Left lung (tissue), 4 donors: ENCODE measurements at regions not wholly inside any gene's neighbourhood (a gene's known extent, or its start where the extent isn't known, plus 50 kb on each side); places are given as distances from the start of the nearest gene placed in this dataset.

ENCODE experiments used
- ATAC-seq: fragments of 200-7000 bp; cut with Tn5 transposase; one replicate; pipeline ENCODE4 v1.9.1; 2020; ENCODE audit warnings: moderate library complexity
- DNase-seq, 4 donors: peaks; one replicate each; pipeline ENCODE4 v3.0.0-alpha.2; 2013 to 2020
- H3K27ac ChIP-seq, 2 donors: fragments of 200-600 bp; sonication (generic) in 1 of 2; one replicate each; pipeline versions ENCODE4 v1.5.0 to v1.8.0; 2020 to 2021
- H3K27me3 ChIP-seq, 2 donors: fragments of 200-600 bp; sonication (generic) in 1 of 2; one replicate each; pipeline versions ENCODE4 v1.5.0 to v1.8.0; 2020 to 2021
- H3K36me3 ChIP-seq, 2 donors: fragments of 200-600 bp; sonication (generic) in 1 of 2; one replicate each; pipeline versions ENCODE4 v1.5.0 to v1.8.0; 2020 to 2021
- H3K4me1 ChIP-seq, 2 donors: fragments of 200-600 bp; one replicate each; pipeline ENCODE4 v1.8.0; 2021
- H3K4me3 ChIP-seq, 2 donors: fragments of 200-600 bp; sonication (generic) in 1 of 2; one replicate each; pipeline versions ENCODE4 v1.5.0 to v1.8.0; 2020 to 2021; ENCODE audit warnings: mild to moderate bottlenecking in 1 of 2
- H3K9me3 ChIP-seq, 2 donors: fragments of 200-600 bp; sonication (generic) in 1 of 2; one replicate each; pipeline versions ENCODE4 v1.5.0 to v1.8.0; 2020 to 2021
- intact Hi-C, 2 donors: fragments of 100-400 bp; cut with DNase I; formaldehyde crosslinking; loops; one replicate each; pipeline versions ENCODE4 v1.11.2 to v1.14.2; 2022
- TF ChIP-seq, protein P1 (sequence below), 2 donors: fragments of 200-600 bp; sonication (generic) in 1 of 2; IDR thresholded peaks; one replicate each; pipeline versions ENCODE4 v1.5.0 to v1.8.0; 2021; ENCODE audit warnings: antibody characterized with exemption in 2 of 2
- donor health status: DM: no; HTN: yes; CAD: no.
- donor health status: DM: no; HTN: no; CAD: no.

DNA sequence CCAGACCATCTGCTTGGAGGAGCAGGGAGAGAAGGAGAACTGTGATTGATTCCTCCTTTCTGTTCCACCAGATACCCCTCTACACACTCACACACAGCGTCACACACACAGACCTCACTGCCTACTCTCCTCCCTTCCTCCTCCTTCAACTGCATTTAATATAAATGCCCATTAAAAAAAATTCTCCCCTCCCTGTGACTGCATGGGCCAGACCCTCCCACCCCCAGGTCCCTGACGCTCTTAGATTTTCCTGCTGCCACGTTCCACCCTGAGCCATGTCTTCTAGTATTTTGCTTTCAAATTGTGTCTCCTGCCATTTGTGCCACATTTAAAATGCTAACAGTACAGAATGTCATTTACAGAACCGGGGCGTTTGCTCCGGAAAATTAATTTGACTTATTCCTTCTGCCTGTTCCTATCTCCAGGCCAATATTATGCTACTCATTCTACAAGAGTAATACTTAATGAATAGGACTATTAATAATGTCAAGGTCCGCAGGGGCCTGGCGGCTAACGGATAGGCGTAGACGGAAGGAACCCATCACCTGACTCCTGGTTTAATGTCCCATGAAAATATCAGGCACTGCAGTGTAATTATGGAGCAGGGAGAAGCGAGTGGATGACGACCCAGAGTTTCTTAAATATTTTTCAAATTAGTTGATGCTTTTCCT lies 100.2 kb downstream of the MRM1 start:
- Histone ChIP-seq H3K36me3 (no peaks in the 10 kb centered on the region), H3K9me3 (no peaks in the 10 kb centered on the region), H3K27me3 (peaks cover 19 to 81% of the 10 kb centered on the region in 2 donors), H3K4me1 (no peaks in the 10 kb centered on the region), H3K4me3 (no peak overlapping the region), H3K27ac (no peak overlapping the region)
- intact Hi-C loops = no loop called here
- DNase-seq (no peak), ATAC-seq (no peak)
- TF ChIP-seq, protein P1, sequence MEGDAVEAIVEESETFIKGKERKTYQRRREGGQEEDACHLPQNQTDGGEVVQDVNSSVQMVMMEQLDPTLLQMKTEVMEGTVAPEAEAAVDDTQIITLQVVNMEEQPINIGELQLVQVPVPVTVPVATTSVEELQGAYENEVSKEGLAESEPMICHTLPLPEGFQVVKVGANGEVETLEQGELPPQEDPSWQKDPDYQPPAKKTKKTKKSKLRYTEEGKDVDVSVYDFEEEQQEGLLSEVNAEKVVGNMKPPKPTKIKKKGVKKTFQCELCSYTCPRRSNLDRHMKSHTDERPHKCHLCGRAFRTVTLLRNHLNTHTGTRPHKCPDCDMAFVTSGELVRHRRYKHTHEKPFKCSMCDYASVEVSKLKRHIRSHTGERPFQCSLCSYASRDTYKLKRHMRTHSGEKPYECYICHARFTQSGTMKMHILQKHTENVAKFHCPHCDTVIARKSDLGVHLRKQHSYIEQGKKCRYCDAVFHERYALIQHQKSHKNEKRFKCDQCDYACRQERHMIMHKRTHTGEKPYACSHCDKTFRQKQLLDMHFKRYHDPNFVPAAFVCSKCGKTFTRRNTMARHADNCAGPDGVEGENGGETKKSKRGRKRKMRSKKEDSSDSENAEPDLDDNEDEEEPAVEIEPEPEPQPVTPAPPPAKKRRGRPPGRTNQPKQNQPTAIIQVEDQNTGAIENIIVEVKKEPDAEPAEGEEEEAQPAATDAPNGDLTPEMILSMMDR (IDR thresholded peaks at IDR 0.05) = no peak

DNA sequence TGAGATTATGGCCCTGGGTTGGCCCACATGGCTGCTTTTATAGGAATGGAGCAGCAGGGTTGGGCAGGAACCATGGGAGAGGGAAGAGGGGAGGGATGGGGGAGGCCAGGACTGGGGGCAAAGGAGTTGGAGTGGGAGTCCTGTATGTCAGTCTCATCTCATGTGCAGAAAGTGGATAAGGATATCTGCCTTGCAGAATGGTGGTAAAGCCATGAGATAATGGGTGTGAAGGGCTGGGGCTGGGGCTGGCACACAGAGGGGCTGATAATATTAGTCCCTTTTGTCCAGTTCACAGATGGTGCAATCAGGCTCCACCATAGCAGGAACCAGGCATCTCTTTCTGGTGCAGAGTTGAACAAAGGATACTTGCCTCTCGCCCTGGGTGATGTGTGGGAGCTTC lies 101.3 kb downstream of the MRM1 start:
- Histone ChIP-seq H3K36me3 (no peaks in the 10 kb centered on the region), H3K4me3 (no peak overlapping the region), H3K27me3 (peaks cover 19 to 73% of the 10 kb centered on the region in 2 donors), H3K4me1 (no peaks in the 10 kb centered on the region), H3K9me3 (no peaks in the 10 kb centered on the region), H3K27ac (no peak overlapping the region)
- intact Hi-C loops = no loop called here
- TF ChIP-seq, protein P1 (IDR thresholded peaks at IDR 0.05) = no peak
- ATAC-seq = no peak
- DNase-seq = no peak

DNA sequence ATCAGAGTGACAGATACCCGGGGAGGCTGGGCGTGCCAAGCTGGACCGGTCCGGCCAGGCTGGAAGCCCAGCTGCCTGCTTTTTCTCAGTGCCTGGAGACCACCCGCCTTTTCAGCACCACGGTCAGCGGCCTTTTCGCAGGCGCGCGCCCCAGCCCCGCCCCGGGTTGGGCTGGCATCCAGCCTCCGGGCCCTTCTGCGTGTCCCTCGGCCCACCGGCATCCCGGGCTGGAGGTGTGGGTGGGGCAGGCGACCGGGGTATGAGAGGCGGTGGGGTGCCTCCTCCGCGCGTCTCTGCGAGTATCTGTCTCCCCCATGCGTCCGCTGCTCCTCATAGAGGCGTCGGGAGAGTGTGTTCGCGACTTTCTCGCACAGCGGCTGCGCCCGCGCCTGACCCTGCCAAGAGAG lies 102.5 kb downstream of the MRM1 start:
- peaks cover 15 to 64% of the 10 kb centered on the region in 2 donors for H3K27me3 ChIP-seq
- H3K9me3 ChIP-seq = no peaks in the 10 kb centered on the region
- no peaks in the 10 kb centered on the region for H3K4me1 ChIP-seq
- DNase-seq (peak in 3 of 4 donors; percentile 44 to 76 (median 67)), ATAC-seq (peak; percentile 80)
- no peak overlapping the region for H3K27ac ChIP-seq
- H3K4me3 ChIP-seq = no peak overlapping the region
- H3K36me3 ChIP-seq = no peaks in the 10 kb centered on the region
- TF ChIP-seq, protein P1 (IDR thresholded peaks at IDR 0.05) = no peak
- intact Hi-C loops = no loop called here

DNA sequence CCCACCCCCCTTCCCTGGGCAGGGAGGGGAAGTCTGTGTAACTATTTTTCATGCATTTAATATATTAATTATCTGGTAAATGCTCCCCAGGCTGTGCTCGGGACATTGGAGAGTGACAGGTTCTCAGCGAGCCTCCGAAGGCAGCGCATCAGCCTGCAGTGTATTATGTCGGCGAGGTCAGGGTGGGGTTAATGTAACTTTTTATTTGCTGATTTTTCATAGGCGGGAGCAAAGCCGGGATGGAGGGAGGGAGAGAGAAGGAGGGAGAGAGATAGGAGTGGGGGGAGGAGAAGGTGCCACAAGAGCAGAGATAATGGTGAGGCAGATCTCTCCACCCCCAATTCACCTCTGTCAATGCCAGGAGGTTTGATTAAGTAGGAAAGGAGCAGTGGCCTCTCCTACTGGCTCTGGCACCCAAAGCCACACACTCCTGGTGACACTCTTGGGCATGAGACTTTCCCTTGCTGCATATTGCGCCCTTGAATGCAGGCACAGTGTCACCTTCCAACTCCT lies 104.0 kb downstream of the MRM1 start:
- TF ChIP-seq, protein P1 (IDR thresholded peaks at IDR 0.05) = no peak
- ATAC-seq = no peak

DNA sequence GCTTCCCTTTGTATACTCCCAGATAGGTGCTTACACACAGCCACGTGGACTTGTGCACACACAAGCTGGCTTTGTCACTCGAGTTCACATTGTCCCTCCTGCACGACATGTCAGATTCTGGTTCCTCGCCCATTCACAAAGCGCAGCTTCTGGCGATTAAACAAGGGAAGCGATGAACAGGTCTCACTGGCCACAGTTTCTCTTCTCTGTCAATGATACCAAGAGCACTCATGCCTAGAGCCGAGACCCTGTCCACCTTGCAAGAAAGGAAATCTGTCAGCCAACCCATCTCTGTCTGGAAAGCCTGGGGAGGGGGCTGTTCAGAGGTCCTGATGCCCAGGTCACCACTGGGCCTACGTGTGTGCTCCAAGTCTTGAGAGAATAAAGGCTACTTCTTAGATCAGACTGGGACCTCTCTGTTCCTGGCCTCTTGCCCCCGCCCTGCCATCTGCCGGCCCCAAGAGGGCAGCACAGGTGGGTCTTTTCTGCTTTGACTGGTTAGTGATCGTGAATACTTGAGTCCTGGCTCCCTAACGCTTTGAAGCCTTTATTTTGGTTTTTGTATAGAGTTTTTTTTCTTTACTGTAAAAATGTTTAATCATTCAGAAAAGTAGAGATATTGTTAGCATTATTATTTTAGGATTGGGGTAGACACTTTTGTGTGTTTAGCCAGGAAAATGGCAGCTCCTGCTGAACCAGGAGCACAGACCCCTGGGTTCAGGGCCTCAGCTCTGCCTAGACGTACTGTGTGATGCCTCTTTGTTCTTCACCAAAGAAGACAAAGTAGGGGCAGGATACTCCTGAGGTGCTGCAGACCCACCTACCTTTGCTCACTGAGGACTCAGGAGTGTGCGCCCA lies 104.7 kb downstream of the MRM1 start:
- intact Hi-C loops = no loop called here
- Histone ChIP-seq H3K4me3 (no peak overlapping the region), H3K27me3 (peaks cover 12 to 55% of the 10 kb centered on the region in 2 donors), H3K36me3 (no peaks in the 10 kb centered on the region), H3K27ac (no peak overlapping the region), H3K4me1 (no peaks in the 10 kb centered on the region), H3K9me3 (no peaks in the 10 kb centered on the region)
- peak; percentile 86 for ATAC-seq
- no peak for DNase-seq
- TF ChIP-seq, protein P1 (IDR thresholded peaks at IDR 0.05) = peak; percentile 28 to 55

More for the DNA sequence above, 104.0 kb downstream of the MRM1 start:
- DNase-seq = no peak
- H3K4me3 ChIP-seq = no peak overlapping the region
- intact Hi-C loops = no loop called here
- no peak overlapping the region for H3K27ac ChIP-seq
- H3K36me3 ChIP-seq = no peaks in the 10 kb centered on the region
- no peaks in the 10 kb centered on the region for H3K9me3 ChIP-seq
- no peaks in the 10 kb centered on the region for H3K4me1 ChIP-seq
- peaks cover 12 to 62% of the 10 kb centered on the region in 2 donors for H3K27me3 ChIP-seq
